ENCODE measurements at regions not wholly inside any gene's neighbourhood (a gene's known extent, or its start where the extent isn't known, plus 50 kb on each side); places are given as distances from the start of the nearest gene placed in this dataset.
A peak's percentile ranks its signal among the peaks of the same experiment; 100 is the strongest.

GRCh38 chr5:100313657-100314056 is 221.5 kb upstream of the FAM174A start:
- H3K4me1 ChIP-seq (ENCODE audit: control insufficient read depth, extremely low read depth, insufficient read depth, low read length) = no peaks in the 10 kb centered on the region
- no peak overlapping the region for H2AFZ ChIP-seq (ENCODE audit: low read length)
- H4K20me1 ChIP-seq (ENCODE audit: control insufficient read depth, extremely low read depth, insufficient read depth, low read length) = no peaks in the 10 kb centered on the region
- no peak overlapping the region for H3K27ac ChIP-seq (ENCODE audit: insufficient read depth, low read length)
- no peaks in the 10 kb centered on the region for H3K27me3 ChIP-seq (ENCODE audit: control insufficient read depth, insufficient read depth, low read length)
- H3K36me3 ChIP-seq (ENCODE audit: control insufficient read depth, insufficient read depth, low read length) = no peaks in the 10 kb centered on the region
- no peaks in the 10 kb centered on the region for H3K79me2 ChIP-seq (ENCODE audit: control insufficient read depth, insufficient read depth, low read length)
- no peaks in the 10 kb centered on the region for H3K9me3 ChIP-seq (ENCODE audit: control insufficient read depth, insufficient read depth, low read depth, low read length)
- no peak overlapping the region for H3K4me2 ChIP-seq (ENCODE audit: extremely low read depth, insufficient read depth, low read length)
- no peak for DNase-seq (ENCODE audit: low read depth in 2 of 2)
- H3K9ac ChIP-seq (ENCODE audit: insufficient read depth, low read length) = no peak overlapping the region
- TF ChIP-seq CTCF (conservative IDR thresholded peaks at IDR 0.05 in 1 of 2, IDR thresholded peaks at IDR 0.05 in 1 of 2; ENCODE audit: low read depth in 1 of 2, low read length in 2 of 2) (no peak), EZH2 (IDR thresholded peaks at IDR 0.05; ENCODE audit: low read length, missing control alignments) (no peak)
- H3K4me3 ChIP-seq (replicated peaks in 1 of 4; ENCODE audit: control extremely low read depth in 1 of 4, insufficient read depth in 1 of 4, low read depth in 3 of 4, low read length in 4 of 4) = no peak overlapping the region

- no peak overlapping the region for H3K27ac ChIP-seq (ENCODE audit: insufficient read depth, low read length)
- H3K4me2 ChIP-seq (ENCODE audit: extremely low read depth, insufficient read depth, low read length) = no peak overlapping the region
- no peaks in the 10 kb centered on the region for H3K27me3 ChIP-seq (ENCODE audit: control insufficient read depth, insufficient read depth, low read length)
- no peaks in the 10 kb centered on the region for H3K4me1 ChIP-seq (ENCODE audit: control insufficient read depth, extremely low read depth, insufficient read depth, low read length)
- no peaks in the 10 kb centered on the region for H3K36me3 ChIP-seq (ENCODE audit: control insufficient read depth, insufficient read depth, low read length)
- no peak overlapping the region for H3K4me3 ChIP-seq (replicated peaks in 1 of 4; ENCODE audit: control extremely low read depth in 1 of 4, insufficient read depth in 1 of 4, low read depth in 3 of 4, low read length in 4 of 4)
- no peaks in the 10 kb centered on the region for H3K79me2 ChIP-seq (ENCODE audit: control insufficient read depth, insufficient read depth, low read length)
- H2AFZ ChIP-seq (ENCODE audit: low read length) = no peak overlapping the region
- no peaks in the 10 kb centered on the region for H4K20me1 ChIP-seq (ENCODE audit: control insufficient read depth, extremely low read depth, insufficient read depth, low read length)
- no peaks in the 10 kb centered on the region for H3K9me3 ChIP-seq (ENCODE audit: control insufficient read depth, insufficient read depth, low read depth, low read length)
- peak; percentile 25 to 37 for DNase-seq (ENCODE audit: low read depth in 2 of 2)
- TF ChIP-seq EZH2 (IDR thresholded peaks at IDR 0.05; ENCODE audit: low read length, missing control alignments) = no peak
- no peak for TF ChIP-seq CTCF (conservative IDR thresholded peaks at IDR 0.05 in 1 of 2, IDR thresholded peaks at IDR 0.05 in 1 of 2; ENCODE audit: low read depth in 1 of 2, low read length in 2 of 2)
- H3K9ac ChIP-seq (ENCODE audit: insufficient read depth, low read length) = no peak overlapping the region
Measured at GRCh38 chr5:100311806-100312205, 223.4 kb upstream of the FAM174A start.

- no peak overlapping the region for H3K4me3 ChIP-seq (replicated peaks in 1 of 4; ENCODE audit: control extremely low read depth in 1 of 4, insufficient read depth in 1 of 4, low read depth in 3 of 4, low read length in 4 of 4)
- H3K4me2 ChIP-seq (ENCODE audit: extremely low read depth, insufficient read depth, low read length) = no peak overlapping the region
- no peak overlapping the region for H2AFZ ChIP-seq (ENCODE audit: low read length)
- peak in 1 of 2 donors; percentile 1 for DNase-seq (ENCODE audit: low read depth in 2 of 2)
- no peaks in the 10 kb centered on the region for H3K36me3 ChIP-seq (ENCODE audit: control insufficient read depth, insufficient read depth, low read length)
- TF ChIP-seq EZH2 (IDR thresholded peaks at IDR 0.05; ENCODE audit: low read length, missing control alignments) (no peak), CTCF (conservative IDR thresholded peaks at IDR 0.05 in 1 of 2, IDR thresholded peaks at IDR 0.05 in 1 of 2; ENCODE audit: low read depth in 1 of 2, low read length in 2 of 2) (no peak)
- H3K27me3 ChIP-seq (ENCODE audit: control insufficient read depth, insufficient read depth, low read length) = no peaks in the 10 kb centered on the region
- H3K27ac ChIP-seq (ENCODE audit: insufficient read depth, low read length) = no peak overlapping the region
- no peak overlapping the region for H3K9ac ChIP-seq (ENCODE audit: insufficient read depth, low read length)
- H3K9me3 ChIP-seq (ENCODE audit: control insufficient read depth, insufficient read depth, low read depth, low read length) = no peaks in the 10 kb centered on the region
- H4K20me1 ChIP-seq (ENCODE audit: control insufficient read depth, extremely low read depth, insufficient read depth, low read length) = no peaks in the 10 kb centered on the region
- H3K79me2 ChIP-seq (ENCODE audit: control insufficient read depth, insufficient read depth, low read length) = no peaks in the 10 kb centered on the region
- no peaks in the 10 kb centered on the region for H3K4me1 ChIP-seq (ENCODE audit: control insufficient read depth, extremely low read depth, insufficient read depth, low read length)
Measured at GRCh38 chr5:100306000-100306399, 229.2 kb upstream of the FAM174A start.

Data from fibroblast of lung (primary cell).